ENCODE measurements at regions not wholly inside any gene's neighbourhood (a gene's known extent, or its start where the extent isn't known, plus 50 kb on each side); places are given as distances from the start of the nearest gene placed in this dataset.

DNA sequence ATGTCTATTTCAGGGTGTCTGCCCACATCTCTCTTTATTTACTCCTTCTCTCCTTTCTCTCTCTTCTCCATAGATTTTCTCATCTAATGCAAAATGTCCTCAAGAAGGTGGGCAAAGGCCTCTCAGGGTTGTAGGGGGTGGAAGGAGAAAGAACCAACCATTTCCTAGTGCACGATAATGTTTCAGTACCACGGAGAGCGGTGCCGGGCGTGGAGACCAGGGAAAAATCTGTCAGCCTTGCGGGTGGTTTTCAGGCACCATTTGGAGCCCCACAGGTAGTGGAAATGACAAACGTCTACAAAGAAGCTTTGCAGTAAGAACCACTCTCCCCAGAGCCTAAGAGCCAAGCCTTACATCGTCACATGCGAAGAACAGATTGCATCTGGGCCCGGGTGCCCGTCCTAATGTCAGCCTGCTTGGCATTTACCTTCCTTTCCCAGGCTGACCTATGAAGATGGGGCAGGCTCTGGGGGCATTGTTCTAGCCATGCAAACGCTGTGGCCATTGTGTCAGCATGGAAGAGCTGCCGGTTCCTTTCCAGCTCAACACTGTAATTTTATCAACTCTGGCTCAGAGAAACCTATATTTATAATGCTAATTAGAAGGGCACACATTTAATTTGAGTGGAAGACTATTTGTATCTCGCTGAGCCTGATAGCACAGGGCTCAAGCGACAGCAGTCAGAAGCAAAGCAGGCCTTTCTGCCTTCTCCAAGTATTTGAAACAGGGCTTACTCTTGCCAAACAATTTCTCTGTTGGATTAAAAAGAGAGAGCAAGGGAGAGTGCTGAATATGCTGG lies 430.1 kb upstream of the WWC1 start:
- no peak overlapping the region for H3K4me3 ChIP-seq
- peaks cover 62% of the 10 kb centered on the region for H3K36me3 ChIP-seq
- H3K4me2 ChIP-seq = no peak overlapping the region
- no peak for TF ChIP-seq Cebpa-rat (IDR thresholded peaks at IDR 0.05)
- H3K27me3 ChIP-seq = no peaks in the 10 kb centered on the region
- H4K20me1 ChIP-seq = peaks cover 14% of the 10 kb centered on the region
- H3K9me3 ChIP-seq = peaks cover 7% of the 10 kb centered on the region; the same call in 1 of the 2 replicates
- no peaks in the 10 kb centered on the region for H3K4me1 ChIP-seq
- no peak overlapping the region for H3K27ac ChIP-seq
- H3K9ac ChIP-seq = no peak overlapping the region

DNA sequence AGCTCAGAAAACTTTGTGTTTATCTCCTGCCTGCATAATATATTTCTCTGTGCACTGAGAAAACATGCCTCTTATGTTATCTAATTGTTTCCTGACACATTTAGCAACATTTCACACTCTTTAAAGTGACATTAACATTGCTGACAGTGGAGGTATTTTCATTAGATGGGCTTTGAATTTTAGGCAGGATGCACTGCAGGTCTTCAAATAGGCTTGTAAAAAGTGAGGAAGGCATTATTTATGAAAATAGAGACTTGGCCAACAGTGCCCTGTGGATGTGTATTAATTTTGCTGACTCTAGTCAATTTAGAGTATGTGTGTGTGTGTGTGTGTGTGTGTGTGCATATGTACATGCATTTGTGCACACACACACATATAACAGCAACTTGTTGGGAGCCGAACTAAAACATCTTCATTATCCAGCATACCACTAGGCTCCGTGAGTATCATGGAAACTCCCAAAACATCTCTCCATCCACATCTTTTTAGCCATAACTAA lies 429.5 kb upstream of the WWC1 start:
- Histone ChIP-seq H3K36me3 (peaks cover 67% of the 10 kb centered on the region), H3K9ac (no peak overlapping the region), H3K27ac (no peak overlapping the region), H3K27me3 (no peaks in the 10 kb centered on the region), H3K4me3 (no peak overlapping the region), H3K4me2 (no peak overlapping the region), H3K4me1 (no peaks in the 10 kb centered on the region), H4K20me1 (peaks cover 14% of the 10 kb centered on the region), H3K9me3 (peaks cover 7% of the 10 kb centered on the region; the same call in 1 of the 2 replicates)
- no peak for TF ChIP-seq Cebpa-rat (IDR thresholded peaks at IDR 0.05)

- no peak for TF ChIP-seq Cebpa-rat (IDR thresholded peaks at IDR 0.05)
- H3K36me3 ChIP-seq = peaks cover 55% of the 10 kb centered on the region
- H3K4me3 ChIP-seq = no peak overlapping the region
- no peak overlapping the region for H3K27ac ChIP-seq
- peaks cover 14% of the 10 kb centered on the region for H4K20me1 ChIP-seq
- H3K4me1 ChIP-seq = no peaks in the 10 kb centered on the region
- no peak overlapping the region for H3K9ac ChIP-seq
- no peaks in the 10 kb centered on the region for H3K9me3 ChIP-seq
- H3K27me3 ChIP-seq = no peaks in the 10 kb centered on the region
- H3K4me2 ChIP-seq = no peak overlapping the region
These were observed 427.6 kb upstream of the WWC1 start for GRCh38 chr5:167863883-167864282.

GRCh38 chr5:167864801-167865200 lies 426.6 kb upstream of the WWC1 start:
- Histone ChIP-seq H3K36me3 (peaks cover 55% of the 10 kb centered on the region), H3K4me2 (no peak overlapping the region), H3K27me3 (no peaks in the 10 kb centered on the region), H4K20me1 (peaks cover 14% of the 10 kb centered on the region), H3K4me3 (no peak overlapping the region), H3K9me3 (no peaks in the 10 kb centered on the region), H3K9ac (no peak overlapping the region), H3K4me1 (no peaks in the 10 kb centered on the region), H3K27ac (no peak overlapping the region)
- no peak for TF ChIP-seq Cebpa-rat (IDR thresholded peaks at IDR 0.05)

DNA sequence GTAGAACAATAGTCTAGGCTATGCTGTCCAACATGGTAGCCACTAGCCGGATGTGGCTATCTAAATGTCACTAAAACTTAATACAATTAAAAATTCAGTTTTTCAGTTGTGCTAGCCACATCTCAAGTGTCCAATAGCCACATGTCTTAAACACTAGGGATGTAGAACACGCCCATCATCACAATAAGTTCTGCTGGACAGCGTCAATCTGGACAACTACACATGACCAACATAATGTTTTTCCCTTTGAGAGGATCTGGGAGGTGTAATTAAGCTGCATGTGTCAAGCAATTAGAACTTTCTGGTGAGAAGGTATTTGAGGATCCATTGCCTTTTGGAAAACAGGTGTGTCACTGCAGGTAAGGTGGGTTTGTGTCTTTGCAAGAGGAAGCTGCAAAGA lies 424.6 kb upstream of the WWC1 start:
- Histone ChIP-seq H3K4me3 (no peak overlapping the region), H3K9ac (no peak overlapping the region), H3K4me1 (no peaks in the 10 kb centered on the region), H3K9me3 (no peaks in the 10 kb centered on the region), H3K36me3 (peaks cover 46% of the 10 kb centered on the region), H3K27me3 (no peaks in the 10 kb centered on the region), H3K27ac (no peak overlapping the region), H4K20me1 (peaks cover 5% of the 10 kb centered on the region; the same call in 1 of the 2 replicates), H3K4me2 (no peak overlapping the region)
- no peak for TF ChIP-seq Cebpa-rat (IDR thresholded peaks at IDR 0.05)

DNA sequence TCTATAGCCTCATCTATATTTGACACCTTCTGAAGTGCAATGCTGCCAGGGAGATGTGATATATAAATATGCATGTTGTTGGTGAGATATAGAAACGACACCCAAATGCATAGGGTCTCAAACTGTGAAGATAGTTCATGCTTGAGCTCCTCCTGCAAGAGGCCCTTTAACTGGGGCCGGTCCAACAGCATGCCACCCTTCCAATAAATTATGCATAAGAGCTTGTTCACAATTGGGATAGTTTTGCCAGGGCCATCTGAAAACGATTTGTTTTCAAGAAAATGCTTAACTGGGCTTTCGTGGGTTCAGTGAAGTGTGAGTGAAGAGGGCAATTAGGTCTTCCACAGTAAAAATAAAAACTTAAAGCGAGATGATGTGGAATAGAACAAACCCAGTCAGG lies 424.2 kb upstream of the WWC1 start:
- Histone ChIP-seq H3K36me3 (peaks cover 41% of the 10 kb centered on the region), H3K9me3 (no peaks in the 10 kb centered on the region), H3K4me2 (no peak overlapping the region), H3K27me3 (no peaks in the 10 kb centered on the region), H3K27ac (no peak overlapping the region), H3K9ac (no peak overlapping the region), H3K4me1 (no peaks in the 10 kb centered on the region), H3K4me3 (no peak overlapping the region), H4K20me1 (no peaks in the 10 kb centered on the region; the same call in 1 of the 2 replicates)
- no peak for TF ChIP-seq Cebpa-rat (IDR thresholded peaks at IDR 0.05)

DNA sequence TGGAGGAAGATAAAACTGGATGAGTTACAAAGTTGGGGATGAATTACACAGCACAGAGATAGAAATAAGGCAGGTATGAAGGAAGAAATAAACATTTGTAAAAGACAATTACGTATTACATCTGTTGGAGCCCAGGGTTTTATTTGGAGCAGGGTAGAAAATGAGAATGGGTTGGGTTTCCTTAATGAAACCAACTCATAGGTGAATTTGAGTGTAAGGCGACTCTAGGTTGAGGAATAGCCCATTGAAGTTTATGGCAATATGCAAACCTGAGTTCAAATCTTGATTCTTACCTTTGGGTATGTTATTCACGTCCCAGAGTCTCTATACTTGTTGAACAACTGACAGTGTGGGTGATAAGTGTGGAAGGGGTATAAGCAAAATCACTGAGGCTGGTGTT lies 422.3 kb upstream of the WWC1 start:
- no peak for TF ChIP-seq Cebpa-rat (IDR thresholded peaks at IDR 0.05)
- Histone ChIP-seq H3K9ac (no peak overlapping the region), H3K27ac (no peak overlapping the region), H3K4me3 (no peak overlapping the region), H3K27me3 (no peaks in the 10 kb centered on the region), H3K36me3 (peaks cover 29% of the 10 kb centered on the region), H3K4me2 (no peak overlapping the region), H3K4me1 (no peaks in the 10 kb centered on the region), H3K9me3 (no peaks in the 10 kb centered on the region), H4K20me1 (no peaks in the 10 kb centered on the region; the same call in 1 of the 2 replicates)

- no peaks in the 10 kb centered on the region for H3K27me3 ChIP-seq
- H3K4me1 ChIP-seq = no peaks in the 10 kb centered on the region
- no peak overlapping the region for H3K4me3 ChIP-seq
- H3K9ac ChIP-seq = no peak overlapping the region
- TF ChIP-seq Cebpa-rat (IDR thresholded peaks at IDR 0.05) = no peak
- no peaks in the 10 kb centered on the region; the same call in 1 of the 2 replicates for H4K20me1 ChIP-seq
- H3K9me3 ChIP-seq = no peaks in the 10 kb centered on the region
- H3K27ac ChIP-seq = no peak overlapping the region
- H3K4me2 ChIP-seq = no peak overlapping the region
- peaks cover 33% of the 10 kb centered on the region for H3K36me3 ChIP-seq
These were observed 421.4 kb upstream of the WWC1 start for GRCh38 chr5:167870055-167870454.

DNA sequence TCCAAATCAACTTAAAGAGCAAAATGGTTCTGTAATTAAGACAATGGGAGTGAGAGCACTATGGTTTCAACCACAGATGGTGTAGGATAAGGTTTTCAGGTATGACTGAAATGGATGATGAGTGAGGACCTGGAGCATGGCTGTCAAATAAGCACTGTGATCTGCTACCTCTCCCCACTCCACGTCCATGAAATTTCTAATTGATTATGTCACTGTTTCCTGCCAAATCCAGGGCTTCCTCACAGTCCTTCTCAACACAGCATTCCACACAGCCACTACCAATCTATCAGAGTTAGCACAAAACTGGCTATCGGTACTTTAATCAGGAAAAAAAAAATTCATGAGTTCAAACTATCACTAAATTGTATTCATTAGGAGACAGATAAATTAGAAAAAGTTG lies 420.4 kb upstream of the WWC1 start:
- Histone ChIP-seq H3K4me2 (no peak overlapping the region), H3K27me3 (no peaks in the 10 kb centered on the region), H3K4me3 (no peak overlapping the region), H3K9me3 (no peaks in the 10 kb centered on the region), H3K9ac (no peak overlapping the region), H3K27ac (no peak overlapping the region), H3K4me1 (no peaks in the 10 kb centered on the region), H4K20me1 (no peaks in the 10 kb centered on the region; the same call in 1 of the 2 replicates), H3K36me3 (peaks cover 33% of the 10 kb centered on the region)
- TF ChIP-seq Cebpa-rat (IDR thresholded peaks at IDR 0.05) = no peak

- Histone ChIP-seq H3K9ac (no peak overlapping the region), H4K20me1 (no peaks in the 10 kb centered on the region; the same call in 1 of the 2 replicates), H3K36me3 (peaks cover 39% of the 10 kb centered on the region), H3K4me3 (no peak overlapping the region), H3K9me3 (no peaks in the 10 kb centered on the region), H3K27ac (no peak overlapping the region), H3K27me3 (no peaks in the 10 kb centered on the region), H3K4me2 (no peak overlapping the region), H3K4me1 (no peaks in the 10 kb centered on the region)
- TF ChIP-seq Cebpa-rat (IDR thresholded peaks at IDR 0.05) = no peak
These were observed 418.7 kb upstream of the WWC1 start for GRCh38 chr5:167872791-167873190.
